HL-60 (cell line): ENCODE measurements at regions not wholly inside any gene's neighbourhood (a gene's known extent, or its start where the extent isn't known, plus 50 kb on each side); places are given as distances from the start of the nearest gene placed in this dataset.

ENCODE experiments used
- CTCF ChIP-seq: IDR thresholded peaks from one replicate; pipeline ENCODE4 v1.5.1; 2011; ENCODE audit warnings: low read length, control low read depth, inconsistent platforms; ENCODE audit not compliant: insufficient read depth
- GABPA ChIP-seq: IDR thresholded peaks from 2 replicates; pipeline ENCODE4 v1.6.1; 2012; ENCODE audit warnings: low read depth
- POLR2AphosphoS5 ChIP-seq: IDR thresholded peaks from 2 replicates; pipeline ENCODE4 v1.6.1; 2012; ENCODE audit warnings: low read depth
- REST ChIP-seq: IDR thresholded peaks from 2 replicates; pipeline ENCODE4 v1.6.1; 2012; ENCODE audit warnings: low read depth; ENCODE audit not compliant: insufficient replicate concordance

- TF ChIP-seq CTCF, result no peak
- no peak for TF ChIP-seq POLR2AphosphoS5
- no peak for TF ChIP-seq REST
- TF ChIP-seq GABPA, result no peak
Measured at GRCh38 chr9:96026655-96027213, 151.2 kb downstream of the ERCC6L2 start.
